Cardiac fibroblast (primary cell): ENCODE measurements at regions not wholly inside any gene's neighbourhood (a gene's known extent, or its start where the extent isn't known, plus 50 kb on each side); places are given as distances from the start of the nearest gene placed in this dataset.

ENCODE experiments used
- DNase-seq, 2 donors: peaks; one replicate each; pipeline versions ENCODE4 v3.0.0 to v3.0.0-alpha.2; 2010; ENCODE audit warnings: low read depth in 2 of 2
- H3K4me3 ChIP-seq, 2 donors: replicated peaks in 1 of 2; 1 replicate in 1 of 2; 2 replicates in 1 of 2; pipeline ENCODE4 v1.5.1; 2011; ENCODE audit warnings: low read depth in 2 of 2, low read length in 2 of 2, mild to moderate bottlenecking in 2 of 2, moderate library complexity in 1 of 2
- CTCF ChIP-seq: IDR thresholded peaks from one replicate; pipeline ENCODE4 v1.5.1; 2011; ENCODE audit warnings: low read depth, mild to moderate bottlenecking, low read length, inconsistent platforms

- DNase-seq, result no peak
- H3K4me3 ChIP-seq, result no peak overlapping the region
- no peak for TF ChIP-seq CTCF
These were observed 702.8 kb downstream of the PTPRU start for GRCh38 chr1:29939079-29939478.

GRCh38 chr1:29937356-29937755 lies 701.0 kb downstream of the PTPRU start:
- no peak for TF ChIP-seq CTCF
- no peak overlapping the region for H3K4me3 ChIP-seq
- DNase-seq, result no peak

- no peak for TF ChIP-seq CTCF
- no peak overlapping the region for H3K4me3 ChIP-seq
- no peak for DNase-seq
These were observed 699.8 kb downstream of the PTPRU start for GRCh38 chr1:29936031-29936544.

GRCh38 chr1:29934255-29934772 lies 698.0 kb downstream of the PTPRU start:
- no peak for DNase-seq
- no peak for TF ChIP-seq CTCF
- H3K4me3 ChIP-seq, result no peak overlapping the region

- DNase-seq, result no peak
- TF ChIP-seq CTCF, result no peak
- H3K4me3 ChIP-seq, result no peak overlapping the region
These were observed 696.7 kb downstream of the PTPRU start for GRCh38 chr1:29933067-29933466.

- no peak for TF ChIP-seq CTCF
- DNase-seq, result no peak
- no peak overlapping the region for H3K4me3 ChIP-seq
These were observed 696.3 kb downstream of the PTPRU start for GRCh38 chr1:29932626-29933025.
